Ishikawa (cell line): ENCODE measurements at regions not wholly inside any gene's neighbourhood (a gene's known extent, or its start where the extent isn't known, plus 50 kb on each side); places are given as distances from the start of the nearest gene placed in this dataset.

ENCODE experiments used
- CEBPB ChIP-seq: IDR thresholded peaks from 2 replicates; pipeline ENCODE4 v1.6.1; 2012
- CREB1 ChIP-seq: IDR thresholded peaks from 2 replicates; pipeline ENCODE4 v1.6.1; 2012; ENCODE audit warnings: low read depth
- EGR1 ChIP-seq: IDR thresholded peaks from 2 replicates; pipeline ENCODE4 v1.6.1; 2012
- EP300 ChIP-seq: IDR thresholded peaks from 2 replicates; pipeline ENCODE4 v1.6.1; 2012; ENCODE audit warnings: borderline replicate concordance
- FOXM1 ChIP-seq: IDR thresholded peaks from 2 replicates; pipeline ENCODE4 v1.6.1; 2012; ENCODE audit warnings: low read depth, borderline replicate concordance
- NFIC ChIP-seq: IDR thresholded peaks from 2 replicates; pipeline ENCODE4 v1.6.1; 2012
- RAD21 ChIP-seq: IDR thresholded peaks from 2 replicates; pipeline ENCODE4 v1.6.1; 2012; ENCODE audit warnings: low read depth
- TAF1 ChIP-seq: IDR thresholded peaks from 2 replicates; pipeline ENCODE4 v1.6.1; 2012; ENCODE audit warnings: low read depth, mild to moderate bottlenecking
- TCF12 ChIP-seq: IDR thresholded peaks from 2 replicates; pipeline ENCODE4 v1.6.1; 2012; ENCODE audit warnings: low read depth
- TEAD4 ChIP-seq: IDR thresholded peaks from 2 replicates; pipeline ENCODE4 v1.6.1; 2012
- YY1 ChIP-seq: IDR thresholded peaks from 2 replicates; pipeline ENCODE4 v1.6.1; 2012; ENCODE audit warnings: low read depth
- ZBTB7A ChIP-seq: IDR thresholded peaks from 2 replicates; pipeline ENCODE4 v1.6.1; 2012; ENCODE audit warnings: low read depth
- TF ChIP-seq, protein P1 (sequence below): IDR thresholded peaks from 2 replicates; pipeline ENCODE4 v1.6.1; 2012
- TF ChIP-seq, protein P2 (sequence below): IDR thresholded peaks from 2 replicates; pipeline ENCODE4 v1.6.1; 2012; ENCODE audit warnings: low read depth, mild to moderate bottlenecking
- TF ChIP-seq, protein P3 (sequence below): IDR thresholded peaks from 2 replicates; pipeline ENCODE4 v1.6.1; 2012

DNA sequence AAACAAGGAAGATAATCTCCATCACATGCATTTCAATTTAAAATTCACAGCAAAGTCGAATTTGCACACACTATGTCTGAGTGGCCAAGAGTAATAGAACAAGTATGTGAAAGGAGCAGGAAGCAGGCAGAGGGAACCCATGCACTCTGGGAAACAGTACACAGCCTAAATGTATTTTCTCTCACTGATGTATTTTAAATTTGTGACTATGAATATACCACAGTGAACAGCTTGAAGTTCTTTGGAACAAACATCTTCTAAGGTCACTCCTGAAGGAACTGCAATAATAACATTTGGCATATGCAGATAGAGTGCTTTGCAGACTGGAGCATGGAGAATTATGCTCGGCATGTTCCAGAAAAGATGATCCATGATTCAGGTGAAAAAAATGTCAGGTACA, 223.1 kb upstream of the PKN2 start:
- no peak for TF ChIP-seq NFIC
- TF ChIP-seq ZBTB7A, result no peak
- TF ChIP-seq RAD21, result no peak
- TF ChIP-seq TEAD4, result no peak
- TF ChIP-seq, protein P1, sequence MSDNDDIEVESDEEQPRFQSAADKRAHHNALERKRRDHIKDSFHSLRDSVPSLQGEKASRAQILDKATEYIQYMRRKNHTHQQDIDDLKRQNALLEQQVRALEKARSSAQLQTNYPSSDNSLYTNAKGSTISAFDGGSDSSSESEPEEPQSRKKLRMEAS, result no peak
- TF ChIP-seq TAF1, result no peak
- TF ChIP-seq CREB1, result no peak
- TF ChIP-seq EGR1, result no peak
- no peak for TF ChIP-seq TCF12
- TF ChIP-seq YY1, result no peak
- TF ChIP-seq EP300, result no peak

DNA sequence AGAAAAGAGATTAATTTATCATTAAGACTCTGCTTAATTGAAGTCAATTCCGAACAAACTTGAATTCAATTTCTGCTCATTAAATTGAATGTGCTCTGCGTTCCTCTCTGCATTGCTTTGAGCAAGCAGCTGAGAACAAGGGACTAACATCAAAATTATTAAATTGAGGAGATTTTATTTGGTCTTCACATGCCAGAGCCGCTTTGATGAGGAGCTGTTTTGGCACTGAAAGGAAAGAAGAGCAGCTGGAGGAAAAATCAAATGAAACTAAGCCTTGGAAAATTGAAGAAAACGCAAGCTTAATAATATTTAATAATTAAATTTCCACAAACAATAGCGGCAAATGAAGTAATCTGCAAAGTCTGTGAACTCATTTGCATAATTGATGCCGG, 222.0 kb upstream of the PKN2 start:
- TF ChIP-seq TEAD4 (no peak), YY1 (no peak), CEBPB (no peak), ZBTB7A (no peak), NFIC (no peak), TCF12 (no peak), EP300 (no peak), FOXM1 (no peak), EGR1 (no peak), CREB1 (no peak), RAD21 (no peak), TAF1 (no peak)
- TF ChIP-seq, protein P2, sequence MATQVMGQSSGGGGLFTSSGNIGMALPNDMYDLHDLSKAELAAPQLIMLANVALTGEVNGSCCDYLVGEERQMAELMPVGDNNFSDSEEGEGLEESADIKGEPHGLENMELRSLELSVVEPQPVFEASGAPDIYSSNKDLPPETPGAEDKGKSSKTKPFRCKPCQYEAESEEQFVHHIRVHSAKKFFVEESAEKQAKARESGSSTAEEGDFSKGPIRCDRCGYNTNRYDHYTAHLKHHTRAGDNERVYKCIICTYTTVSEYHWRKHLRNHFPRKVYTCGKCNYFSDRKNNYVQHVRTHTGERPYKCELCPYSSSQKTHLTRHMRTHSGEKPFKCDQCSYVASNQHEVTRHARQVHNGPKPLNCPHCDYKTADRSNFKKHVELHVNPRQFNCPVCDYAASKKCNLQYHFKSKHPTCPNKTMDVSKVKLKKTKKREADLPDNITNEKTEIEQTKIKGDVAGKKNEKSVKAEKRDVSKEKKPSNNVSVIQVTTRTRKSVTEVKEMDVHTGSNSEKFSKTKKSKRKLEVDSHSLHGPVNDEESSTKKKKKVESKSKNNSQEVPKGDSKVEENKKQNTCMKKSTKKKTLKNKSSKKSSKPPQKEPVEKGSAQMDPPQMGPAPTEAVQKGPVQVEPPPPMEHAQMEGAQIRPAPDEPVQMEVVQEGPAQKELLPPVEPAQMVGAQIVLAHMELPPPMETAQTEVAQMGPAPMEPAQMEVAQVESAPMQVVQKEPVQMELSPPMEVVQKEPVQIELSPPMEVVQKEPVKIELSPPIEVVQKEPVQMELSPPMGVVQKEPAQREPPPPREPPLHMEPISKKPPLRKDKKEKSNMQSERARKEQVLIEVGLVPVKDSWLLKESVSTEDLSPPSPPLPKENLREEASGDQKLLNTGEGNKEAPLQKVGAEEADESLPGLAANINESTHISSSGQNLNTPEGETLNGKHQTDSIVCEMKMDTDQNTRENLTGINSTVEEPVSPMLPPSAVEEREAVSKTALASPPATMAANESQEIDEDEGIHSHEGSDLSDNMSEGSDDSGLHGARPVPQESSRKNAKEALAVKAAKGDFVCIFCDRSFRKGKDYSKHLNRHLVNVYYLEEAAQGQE, result no peak
- TF ChIP-seq, protein P1, result no peak
- TF ChIP-seq, protein P3, sequence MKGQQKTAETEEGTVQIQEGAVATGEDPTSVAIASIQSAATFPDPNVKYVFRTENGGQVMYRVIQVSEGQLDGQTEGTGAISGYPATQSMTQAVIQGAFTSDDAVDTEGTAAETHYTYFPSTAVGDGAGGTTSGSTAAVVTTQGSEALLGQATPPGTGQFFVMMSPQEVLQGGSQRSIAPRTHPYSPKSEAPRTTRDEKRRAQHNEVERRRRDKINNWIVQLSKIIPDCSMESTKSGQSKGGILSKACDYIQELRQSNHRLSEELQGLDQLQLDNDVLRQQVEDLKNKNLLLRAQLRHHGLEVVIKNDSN, result no peak

DNA sequence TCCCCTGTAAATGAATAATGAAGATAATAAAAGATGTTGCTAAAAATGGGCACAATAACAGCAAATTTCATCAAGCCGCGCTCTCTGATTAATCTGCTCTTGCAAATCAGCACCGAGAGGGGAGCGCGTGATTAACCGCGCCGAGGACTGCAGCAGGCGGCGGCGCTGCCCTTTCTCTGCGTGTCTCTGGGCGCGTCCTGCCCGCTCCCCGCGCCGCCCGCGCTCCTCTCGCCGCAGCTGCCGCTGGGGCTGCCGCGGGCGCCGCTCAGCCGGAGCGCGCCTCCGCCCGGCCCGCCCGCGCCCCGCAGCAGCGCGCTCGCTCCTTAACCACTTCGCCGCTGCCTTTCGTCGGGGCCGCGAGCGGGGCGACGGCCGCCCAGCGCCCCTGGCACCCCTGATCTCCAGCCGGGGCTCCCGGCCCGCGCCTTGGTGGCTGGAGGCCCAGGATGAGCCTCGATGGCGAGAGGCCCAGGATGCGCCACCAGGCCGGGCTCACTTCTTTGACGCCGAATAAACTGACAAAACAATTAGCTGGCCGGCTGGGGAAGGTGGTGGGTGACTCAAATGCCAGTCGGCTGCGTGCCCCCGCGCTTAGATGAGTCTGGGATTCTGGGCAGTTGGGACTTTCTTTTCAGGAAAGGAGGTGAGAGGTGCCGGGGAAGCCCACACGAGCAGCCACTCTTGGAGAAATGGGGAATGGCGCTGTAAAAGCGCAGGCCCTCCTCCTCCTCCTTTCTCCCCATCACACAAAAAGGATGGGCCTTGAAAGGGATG, 221.4 kb upstream of the PKN2 start:
- TF ChIP-seq, protein P1, result no peak
- TF ChIP-seq FOXM1 (no peak), EP300 (no peak), CEBPB (no peak)

DNA sequence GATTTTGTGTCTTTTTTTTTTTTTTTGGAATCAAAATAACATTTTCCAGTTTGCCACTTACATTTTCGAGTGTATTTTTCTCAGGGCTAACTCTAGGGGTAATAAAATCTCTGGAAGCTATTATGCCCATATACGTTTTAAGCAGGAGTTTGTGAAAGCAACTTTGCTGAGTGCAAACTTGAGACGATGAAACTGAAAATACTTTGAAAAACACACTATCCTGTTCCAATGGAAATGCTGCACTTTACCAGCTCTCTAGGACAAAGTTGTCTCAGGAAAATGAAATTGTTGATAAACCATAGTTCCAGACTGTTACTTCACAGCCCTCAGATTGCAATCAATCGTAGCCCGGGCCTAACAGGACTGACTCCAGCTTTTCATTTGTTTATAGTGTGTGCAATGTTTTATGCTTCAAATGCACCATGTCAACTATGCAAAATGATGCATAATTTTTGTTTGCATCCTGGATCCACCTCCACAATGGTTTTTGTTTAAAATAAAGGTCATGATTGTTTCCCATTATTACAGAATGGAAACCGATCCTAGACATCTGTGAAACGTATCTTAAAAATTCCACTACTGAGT, 220.6 kb upstream of the PKN2 start:
- no peak for TF ChIP-seq TEAD4
- TF ChIP-seq, protein P1, result no peak

DNA sequence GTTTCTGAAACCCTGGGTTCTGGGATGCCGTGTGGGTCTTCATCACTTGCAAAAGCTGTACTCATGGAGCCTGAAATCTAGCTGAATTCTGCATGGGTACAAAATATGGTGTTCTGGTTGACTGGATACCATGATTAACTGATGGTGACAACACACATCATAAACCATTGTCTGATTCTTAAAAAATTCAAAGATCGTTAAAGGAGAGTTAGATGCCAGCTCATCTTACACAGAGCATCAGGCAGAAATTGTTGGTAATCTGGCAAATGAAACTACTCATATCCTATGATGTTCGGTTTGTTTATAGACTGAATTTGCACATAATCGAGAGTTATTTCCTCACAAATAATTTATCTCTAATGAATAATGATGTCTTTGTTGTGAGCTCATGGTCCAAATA, 218.1 kb upstream of the PKN2 start:
- no peak for TF ChIP-seq NFIC

DNA sequence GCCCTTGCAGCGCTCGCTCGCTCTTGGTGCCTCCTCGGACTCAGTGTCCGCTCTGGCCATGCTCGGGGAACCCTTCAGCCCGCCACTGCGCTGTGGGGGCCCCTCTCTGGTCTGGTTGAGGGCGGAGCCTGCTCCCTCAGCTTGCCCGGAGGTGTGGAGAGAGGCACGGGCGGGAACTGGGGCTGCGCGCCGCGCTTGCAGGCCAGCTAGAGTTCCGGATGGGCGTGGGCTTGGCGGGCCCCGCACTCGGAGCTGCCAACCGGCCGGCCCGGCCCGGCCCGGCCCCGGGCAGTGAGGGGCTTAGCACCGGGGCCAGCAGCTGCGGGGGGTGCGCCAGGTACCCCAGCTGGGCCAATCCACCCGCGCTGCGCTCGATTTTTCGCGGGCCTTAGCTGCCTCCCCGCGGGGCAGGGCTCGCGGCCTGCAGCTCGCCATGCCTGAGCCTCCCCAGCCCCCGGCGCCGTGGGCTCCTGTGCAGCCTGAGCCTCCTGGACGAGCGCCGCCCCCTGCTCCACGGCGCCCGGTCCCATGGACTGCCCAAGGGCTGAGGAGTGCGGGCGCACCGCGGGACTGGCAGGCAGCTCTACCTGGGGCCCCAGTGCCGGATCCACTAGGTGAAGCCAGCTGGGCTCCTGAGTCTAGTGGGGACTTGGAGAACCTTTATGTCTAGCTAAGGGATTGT, 217.0 kb upstream of the PKN2 start:
- TF ChIP-seq CREB1 (no peak), EP300 (no peak), CEBPB (no peak)

DNA sequence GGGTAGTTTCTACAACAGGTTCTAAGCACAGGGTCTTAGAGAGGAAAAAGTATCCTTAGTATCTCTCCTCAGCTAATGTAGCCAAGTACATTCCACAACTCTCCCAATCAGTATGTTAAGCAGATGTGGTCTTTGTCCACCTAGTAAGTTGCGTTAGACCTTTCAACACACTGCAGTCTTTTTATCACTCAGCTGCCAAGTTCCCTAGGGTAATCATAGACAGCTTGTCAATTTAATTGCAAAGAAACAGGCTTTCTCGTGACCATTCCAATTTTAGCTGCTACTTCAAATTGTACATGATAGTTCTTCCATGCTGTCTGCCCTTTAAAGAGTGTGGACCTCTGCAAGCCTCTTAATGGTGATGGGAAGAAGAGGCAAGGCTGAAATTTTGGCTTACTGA, 211.8 kb upstream of the PKN2 start:
- TF ChIP-seq TCF12 (no peak), NFIC (no peak), EGR1 (no peak), ZBTB7A (no peak), YY1 (no peak), RAD21 (no peak), EP300 (no peak), TAF1 (no peak), CREB1 (no peak), TEAD4 (no peak), FOXM1 (no peak), CEBPB (no peak)
- TF ChIP-seq, protein P3, result no peak
- TF ChIP-seq, protein P1, result no peak
